Astrocyte of the cerebellum (primary cell): ENCODE measurements at regions not wholly inside any gene's neighbourhood (a gene's known extent, or its start where the extent isn't known, plus 50 kb on each side); places are given as distances from the start of the nearest gene placed in this dataset.
A peak's percentile ranks its signal among the peaks of the same experiment; 100 is the strongest.

Experiments
- DNase-seq: peaks from one replicate; pipeline ENCODE4 v3.0.0-alpha.2; 2011; ENCODE audit warnings: low read depth
- H3K4me3 ChIP-seq: 2 replicates; pipeline ENCODE4 v1.5.1; 2011; ENCODE audit warnings: mild to moderate bottlenecking, low read depth, low read length, moderate library complexity
- CTCF ChIP-seq: IDR thresholded peaks from 2 replicates; pipeline ENCODE4 v1.5.1; 2012; ENCODE audit warnings: low read length, low read depth, moderate library complexity, mild to moderate bottlenecking; ENCODE audit errors: missing control alignments
- in situ Hi-C: cut with HindIII; loops from 2 replicates; pipeline ENCODE4 v1.10.0; 2017; ENCODE audit warnings: low sequenced_read_pairs

- in situ Hi-C loops, result no loop called here
- H3K4me3 ChIP-seq, result no peak overlapping the region
- TF ChIP-seq CTCF, result no peak
- peak; percentile 90 for DNase-seq
These were observed 373.5 kb downstream of the KCTD12 start for GRCh38 chr13:76512721-76513145.

GRCh38 chr13:76505437-76505836 lies 380.8 kb downstream of the KCTD12 start:
- no peak for DNase-seq
- no peak for TF ChIP-seq CTCF
- H3K4me3 ChIP-seq, result no peak overlapping the region
- in situ Hi-C loops, result no loop called here

- DNase-seq, result no peak
- no peak for TF ChIP-seq CTCF
- in situ Hi-C loops, result no loop called here
- no peak overlapping the region for H3K4me3 ChIP-seq
These were observed 382.4 kb downstream of the KCTD12 start for GRCh38 chr13:76503766-76504165.

- no peak for DNase-seq
- in situ Hi-C loops, result no loop called here
- TF ChIP-seq CTCF, result no peak
- H3K4me3 ChIP-seq, result no peak overlapping the region
These were observed 382.9 kb downstream of the KCTD12 start for GRCh38 chr13:76503291-76503690.

GRCh38 chr13:76500894-76501293 lies 385.3 kb downstream of the KCTD12 start:
- in situ Hi-C loops, result no loop called here
- TF ChIP-seq CTCF, result no peak
- no peak overlapping the region for H3K4me3 ChIP-seq
- no peak for DNase-seq

GRCh38 chr13:76499891-76500290 lies 386.3 kb downstream of the KCTD12 start:
- H3K4me3 ChIP-seq, result no peak overlapping the region
- no peak for TF ChIP-seq CTCF
- DNase-seq, result no peak
- in situ Hi-C loops, result no loop called here

- in situ Hi-C loops, result no loop called here
- no peak for TF ChIP-seq CTCF
- H3K4me3 ChIP-seq, result no peak overlapping the region
- DNase-seq, result no peak
These were observed 396.9 kb downstream of the KCTD12 start for GRCh38 chr13:76489274-76489673.
